ENCODE measurements at regions not wholly inside any gene's neighbourhood (a gene's known extent, or its start where the extent isn't known, plus 50 kb on each side); places are given as distances from the start of the nearest gene placed in this dataset.

- no peaks in the 10 kb centered on the region for H3K27me3 ChIP-seq (replicated peaks in 1 of 4; ENCODE audit: control extremely low read depth in 1 of 4, control insufficient read depth in 3 of 4, insufficient read depth in 4 of 4, low read length in 3 of 4)
- H4K20me1 ChIP-seq (ENCODE audit: control insufficient read depth, insufficient read depth, low read length, poor library complexity, severe bottlenecking): no peaks in the 10 kb centered on the region
- TF ChIP-seq EZH2 (IDR thresholded peaks at IDR 0.05; ENCODE audit: borderline replicate concordance, insufficient read depth, low read depth, low read length, poor library complexity, severe bottlenecking) (no peak), CTCF (IDR thresholded peaks at IDR 0.05) (no peak)
- no peaks in the 10 kb centered on the region for H3K9me3 ChIP-seq (ENCODE audit: control extremely low read depth in 1 of 3, control insufficient read depth in 2 of 3, insufficient read depth in 1 of 3, low read length in 2 of 3)
- Mint-ChIP-seq H3K4me3 (no peak overlapping the region), H3K27ac (no peak overlapping the region), H3K9me3 (ENCODE audit: insufficient read depth) (peaks cover 7% of the 10 kb centered on the region), H3K4me1 (no peaks in the 10 kb centered on the region), H3K27me3 (no peaks in the 10 kb centered on the region)
- H3K36me3 ChIP-seq (replicated peaks in 1 of 2; ENCODE audit: control extremely low read depth in 1 of 2, control insufficient read depth in 1 of 2, extremely low read depth in 1 of 2, insufficient read depth in 2 of 2, low read length in 1 of 2): no peaks in the 10 kb centered on the region
- WGBS (ENCODE audit: insufficient coverage): no CpG with 5 or more reads among the region's 2 CpGs
- no peak for DNase-seq
- no peak overlapping the region for H3K9ac ChIP-seq (ENCODE audit: low read length)
- no peak for ATAC-seq (ENCODE audit: low read depth)
- no peaks in the 10 kb centered on the region for H3K79me2 ChIP-seq (ENCODE audit: control insufficient read depth, insufficient read depth, low read length)
- ChIA-PET POLR2A (no interaction called here), CTCF (no interaction called here)
- H3K27ac ChIP-seq (ENCODE audit: low read length in 2 of 2): no peak overlapping the region
- H3K4me1 ChIP-seq (ENCODE audit: control insufficient read depth in 2 of 2, insufficient read depth in 2 of 2, low read length in 2 of 2): no peaks in the 10 kb centered on the region
- intact Hi-C loops (cut with micrococcal nuclease): no loop called here
- H3K4me3 ChIP-seq (ENCODE audit: control extremely low read depth in 1 of 5, extremely low read depth in 1 of 5, insufficient read depth in 1 of 5, low read depth in 2 of 5, low read length in 4 of 5): no peak overlapping the region
- no peak overlapping the region for H3K4me2 ChIP-seq (replicated peaks; ENCODE audit: low read depth, low read length, poor library complexity, severe bottlenecking)
- H2AFZ ChIP-seq (ENCODE audit: insufficient read depth, low read depth, low read length, poor library complexity, severe bottlenecking): no peak overlapping the region
Observed at GRCh38 chr4:148514581-148514980, 72.4 kb upstream of the NR3C2 start.

GRCh38 chr4:148514041-148514440, 71.8 kb upstream of the NR3C2 start:
- Histone ChIP-seq H3K27ac (ENCODE audit: low read length in 2 of 2) (no peak overlapping the region), H2AFZ (ENCODE audit: insufficient read depth, low read depth, low read length, poor library complexity, severe bottlenecking) (no peak overlapping the region), H4K20me1 (ENCODE audit: control insufficient read depth, insufficient read depth, low read length, poor library complexity, severe bottlenecking) (no peaks in the 10 kb centered on the region), H3K9ac (ENCODE audit: low read length) (no peak overlapping the region), H3K79me2 (ENCODE audit: control insufficient read depth, insufficient read depth, low read length) (no peaks in the 10 kb centered on the region), H3K4me3 (ENCODE audit: control extremely low read depth in 1 of 5, extremely low read depth in 1 of 5, insufficient read depth in 1 of 5, low read depth in 2 of 5, low read length in 4 of 5) (no peak overlapping the region), H3K36me3 (replicated peaks in 1 of 2; ENCODE audit: control extremely low read depth in 1 of 2, control insufficient read depth in 1 of 2, extremely low read depth in 1 of 2, insufficient read depth in 2 of 2, low read length in 1 of 2) (no peaks in the 10 kb centered on the region), H3K4me1 (ENCODE audit: control insufficient read depth in 2 of 2, insufficient read depth in 2 of 2, low read length in 2 of 2) (no peaks in the 10 kb centered on the region), H3K27me3 (replicated peaks in 1 of 4; ENCODE audit: control extremely low read depth in 1 of 4, control insufficient read depth in 3 of 4, insufficient read depth in 4 of 4, low read length in 3 of 4) (no peaks in the 10 kb centered on the region), H3K4me2 (replicated peaks; ENCODE audit: low read depth, low read length, poor library complexity, severe bottlenecking) (no peak overlapping the region), H3K9me3 (ENCODE audit: control extremely low read depth in 1 of 3, control insufficient read depth in 2 of 3, insufficient read depth in 1 of 3, low read length in 2 of 3) (no peaks in the 10 kb centered on the region)
- intact Hi-C loops (cut with micrococcal nuclease): no loop called here
- no peak overlapping the region for H3K4me3 Mint-ChIP-seq
- DNase-seq (no peak), ATAC-seq (ENCODE audit: low read depth) (no peak)
- H3K27me3 Mint-ChIP-seq: no peaks in the 10 kb centered on the region
- no peaks in the 10 kb centered on the region for H3K4me1 Mint-ChIP-seq
- POLR2A ChIA-PET: no interaction called here
- H3K27ac Mint-ChIP-seq: no peak overlapping the region
- peaks cover 7% of the 10 kb centered on the region for H3K9me3 Mint-ChIP-seq (ENCODE audit: insufficient read depth)
- CTCF ChIA-PET: no interaction called here
- no peak for TF ChIP-seq CTCF (IDR thresholded peaks at IDR 0.05)
- no peak for TF ChIP-seq EZH2 (IDR thresholded peaks at IDR 0.05; ENCODE audit: borderline replicate concordance, insufficient read depth, low read depth, low read length, poor library complexity, severe bottlenecking)
- WGBS (ENCODE audit: insufficient coverage): no CpG with 5 or more reads among the region's 1 CpG

All from B cell (primary cell).